BJ (cell line): ENCODE measurements at regions not wholly inside any gene's neighbourhood (a gene's known extent, or its start where the extent isn't known, plus 50 kb on each side); places are given as distances from the start of the nearest gene placed in this dataset.

Experiments
- CTCF ChIA-PET: fragments of 350-600 bp; formaldehyde crosslinking; extraction: SDS; loops from one replicate; lab custom pipeline; 2021; ENCODE audit warnings: antibody characterized with exemption, inconsistent platforms; lab: Yijun Ruan, JAX
- POLR2A ChIA-PET: fragments of 300-600 bp; sonication (Branson Sonifier 250); formaldehyde crosslinking; extraction: SDS; loops from one replicate; lab custom pipeline; 2021; ENCODE audit warnings: antibody characterized with exemption; lab: Charles Lee
- DNase-seq: peaks from one replicate; pipeline ENCODE4 v3.0.0-alpha.2; 2011; ENCODE audit warnings: low read depth
- H3K27me3 ChIP-seq: 2 replicates; pipeline ENCODE4 v1.6.0; 2011; ENCODE audit warnings: low read length; ENCODE audit not compliant: control insufficient read depth, insufficient read depth
- H3K36me3 ChIP-seq: 2 replicates; pipeline ENCODE4 v1.5.1; 2011; ENCODE audit warnings: low read length; ENCODE audit not compliant: control insufficient read depth, insufficient read depth
- H3K4me3 ChIP-seq: 2 replicates; pipeline ENCODE4 v1.5.1; 2011; ENCODE audit warnings: low read depth, mild to moderate bottlenecking, control low read depth, low read length
- CTCF ChIP-seq: IDR thresholded peaks from 2 replicates; pipeline ENCODE4 v1.5.1; 2011; ENCODE audit warnings: low read depth, mild to moderate bottlenecking, control low read depth, inconsistent platforms, low read length, moderate library complexity; ENCODE audit not compliant: insufficient read depth

GRCh38 chr2:211084352-211084751 lies 528.0 kb downstream of the CPS1 start:
- DNase-seq: no peak
- no peak for TF ChIP-seq CTCF
- no peak overlapping the region for H3K4me3 ChIP-seq
- no peaks in the 10 kb centered on the region for H3K36me3 ChIP-seq
- no peaks in the 10 kb centered on the region for H3K27me3 ChIP-seq
- ChIA-PET POLR2A (no interaction called here), CTCF (no interaction called here)

- no peak for DNase-seq
- no peaks in the 10 kb centered on the region for H3K36me3 ChIP-seq
- ChIA-PET CTCF (no interaction called here), POLR2A (no interaction called here)
- TF ChIP-seq CTCF: peak; percentile 35
- no peak overlapping the region for H3K4me3 ChIP-seq
- no peaks in the 10 kb centered on the region for H3K27me3 ChIP-seq
Measured at GRCh38 chr2:211085056-211085680, 528.8 kb downstream of the CPS1 start.

GRCh38 chr2:211086049-211086448 lies 529.6 kb downstream of the CPS1 start:
- H3K27me3 ChIP-seq: no peaks in the 10 kb centered on the region
- no peak overlapping the region for H3K4me3 ChIP-seq
- no peak for TF ChIP-seq CTCF
- H3K36me3 ChIP-seq: no peaks in the 10 kb centered on the region
- POLR2A ChIA-PET: no interaction called here
- no peak for DNase-seq
- CTCF ChIA-PET: no interaction called here

- POLR2A ChIA-PET: no interaction called here
- no peak for TF ChIP-seq CTCF
- CTCF ChIA-PET: no interaction called here
Measured at GRCh38 chr2:211089127-211089526, 532.7 kb downstream of the CPS1 start.

GRCh38 chr2:211093743-211094303 lies 537.4 kb downstream of the CPS1 start:
- no peak for TF ChIP-seq CTCF
- H3K4me3 ChIP-seq: no peak overlapping the region
- no peaks in the 10 kb centered on the region for H3K36me3 ChIP-seq
- no peak for DNase-seq
- ChIA-PET POLR2A (no interaction called here), CTCF (interaction anchor here (0.7 kb wide), 1 partner anchor 38 kb away, joined by 3 read pairs; no protein-coding TSS in a partner anchor)
- no peaks in the 10 kb centered on the region for H3K27me3 ChIP-seq

More at GRCh38 chr2:211089127-211089526, 532.7 kb downstream of the CPS1 start:
- DNase-seq: no peak
- no peaks in the 10 kb centered on the region for H3K27me3 ChIP-seq
- H3K36me3 ChIP-seq: no peaks in the 10 kb centered on the region
- no peak overlapping the region for H3K4me3 ChIP-seq
